GM12878 (cell line): ENCODE measurements at regions not wholly inside any gene's neighbourhood (a gene's known extent, or its start where the extent isn't known, plus 50 kb on each side); places are given as distances from the start of the nearest gene placed in this dataset.

Experiments
- ATAC-seq: fragments of 200-7000 bp; cut with Tn5 transposase; 3 replicates; pipeline ENCODE4 v1.9.1; 2020; ENCODE audit warnings: mild to moderate bottlenecking, moderate library complexity
- BruUV-seq: library from RNA; stranded (reverse); fragments of 400-500 nt; replicated peaks from 2 replicates; lab custom pipeline; 2021; lab: Mats Ljungman, UMichigan
- CTCF ChIA-PET: fragments of 300-600 bp; sonication (Branson Sonifier 250); formaldehyde crosslinking; extraction: SDS; loops from one replicate; lab custom pipeline; 2021; ENCODE audit warnings: inconsistent platforms; lab: Yijun Ruan, JAX
- POLR2A ChIA-PET: fragments of 350-600 bp; formaldehyde crosslinking; extraction: SDS; loops from one replicate; lab custom pipeline; 2021; ENCODE audit warnings: inconsistent platforms; lab: Charles Lee
- RAD21 ChIA-PET: fragments of 300-600 bp; sonication (Branson Sonifier 250); formaldehyde crosslinking; loops from one replicate; lab custom pipeline; 2023; ENCODE audit warnings: antibody characterized with exemption; ENCODE audit not compliant: unreplicated experiment; lab: Charles Lee
- SMC1A ChIA-PET: fragments of 300-600 bp; sonication (Branson Sonifier 250); formaldehyde crosslinking; loops from one replicate; lab custom pipeline; 2023; ENCODE audit not compliant: unreplicated experiment, uncharacterized antibody; lab: Charles Lee
- DNase-seq: peaks from one replicate; pipeline ENCODE4 v3.0.0-alpha.2; 2011; ENCODE audit warnings: low read depth, low spot score
- FAIRE-seq: peaks from 3 replicates; lab custom pipeline; 2011; peaks lifted over from hg19 to GRCh38; lab: Jason Lieb, UNC
- H2AFZ ChIP-seq: 2 replicates; pipeline ENCODE4 v1.6.0; 2011; ENCODE audit warnings: low read depth, low read length, control low read depth; ENCODE audit not compliant: control insufficient read depth
- H3K27ac ChIP-seq: 2 replicates; pipeline ENCODE4 v1.5.1; 2011; ENCODE audit warnings: control low read depth; ENCODE audit not compliant: control insufficient read depth, insufficient read depth
- H3K27me3 ChIP-seq, 2 experiments: replicated peaks in 1 of 2; 2 replicates each; pipeline versions ENCODE4 v1.6.0 to v1.6.1; 2011; ENCODE audit warnings: low read length in 1 of 2; ENCODE audit not compliant: control insufficient read depth in 2 of 2, insufficient read depth in 2 of 2
- H3K36me3 ChIP-seq, 2 experiments: 2 replicates each; pipeline ENCODE4 v1.5.1; 2011; ENCODE audit warnings: low read length in 1 of 2; ENCODE audit not compliant: control insufficient read depth in 2 of 2, insufficient read depth in 2 of 2
- H3K4me1 ChIP-seq: 2 replicates; pipeline ENCODE4 v1.6.1; 2011; ENCODE audit warnings: mild to moderate bottlenecking, low read length, moderate library complexity, mixed read lengths; ENCODE audit not compliant: control insufficient read depth, insufficient read depth
- H3K4me2 ChIP-seq: 2 replicates; pipeline ENCODE4 v1.6.0; 2011; ENCODE audit warnings: control low read depth; ENCODE audit not compliant: control insufficient read depth, insufficient read depth
- H3K4me3 ChIP-seq: fragments of 200-600 bp; sonication (generic); 2 replicates; pipeline ENCODE4 v1.5.1; 2016
- H3K79me2 ChIP-seq: 2 replicates; pipeline ENCODE4 v1.6.0; 2011; ENCODE audit warnings: low read length; ENCODE audit not compliant: control insufficient read depth, insufficient read depth
- H3K9ac ChIP-seq: 2 replicates; pipeline ENCODE4 v1.8.0; 2011; ENCODE audit warnings: low read length, control low read depth, mixed read lengths; ENCODE audit not compliant: control insufficient read depth, insufficient read depth
- H3K9me3 ChIP-seq: replicated peaks from 3 replicates; pipeline ENCODE4 v1.5.1; 2011; ENCODE audit warnings: mild to moderate bottlenecking, low read length; ENCODE audit not compliant: control insufficient read depth, insufficient read depth
- H4K20me1 ChIP-seq: 2 replicates; pipeline ENCODE4 v1.6.0; 2011; ENCODE audit not compliant: control insufficient read depth, insufficient read depth
- BMI1 ChIP-seq: fragments of 450-650 bp; IDR thresholded peaks from 2 replicates; pipeline ENCODE4 v1.6.1; 2016; ENCODE audit warnings: mild to moderate bottlenecking, moderate library complexity, borderline replicate concordance
- ESRRA ChIP-seq: IDR thresholded peaks from 2 replicates; pipeline ENCODE4 v1.6.1; 2012; ENCODE audit warnings: mild to moderate bottlenecking, low read length, improper control_type of control experiment
- IKZF1 ChIP-seq: fragments of 450-650 bp; conservative IDR thresholded peaks from 2 replicates; pipeline ENCODE4 v1.6.1; 2017; ENCODE audit warnings: antibody characterized with exemption, mild to moderate bottlenecking
- NBN ChIP-seq: fragments of 450-650 bp; IDR thresholded peaks from 2 replicates; pipeline ENCODE4 v1.6.1; 2016
- POLR2AphosphoS5 ChIP-seq: IDR thresholded peaks from 2 replicates; pipeline ENCODE4 v1.6.1; 2011; ENCODE audit warnings: mild to moderate bottlenecking, low read length, inconsistent platforms
- SMAD5 ChIP-seq: IDR thresholded peaks from 2 replicates; pipeline ENCODE4 v1.6.1; 2016; ENCODE audit warnings: antibody characterized with exemption, low read depth
- TCF12 ChIP-seq: IDR thresholded peaks from 2 replicates; pipeline ENCODE4 v1.6.1; 2011; ENCODE audit warnings: low read depth, mild to moderate bottlenecking, low read length
- YY1 ChIP-seq: IDR thresholded peaks from 2 replicates; pipeline ENCODE4 v1.6.1; 2011; ENCODE audit warnings: low read depth, mild to moderate bottlenecking, low read length
- ZBTB4 ChIP-seq: fragments of 450-650 bp; formaldehyde crosslinking; IDR thresholded peaks from 2 replicates; pipeline ENCODE4 v1.4.0; 2022; ENCODE audit warnings: mild to moderate bottlenecking, moderate library complexity
- ZNF207 ChIP-seq: fragments of 450-650 bp; IDR thresholded peaks from 2 replicates; pipeline ENCODE4 v1.6.1; 2014; ENCODE audit warnings: antibody characterized with exemption, mild to moderate bottlenecking, borderline replicate concordance
- WGBS: methylation state at CpG from one replicate; pipeline ENCODE4 v1.1.6; 2016; ENCODE audit warnings: low lambda C conversion rate; ENCODE audit not compliant: insufficient replicate concordance, insufficient coverage; ENCODE audit errors: missing lambda C conversion rate; 5-methylcytosine and 5-hydroxymethylcytosine counted together
- in situ Hi-C: fragments of 300-500 bp; cut with MboI; formaldehyde crosslinking; loops from 9 replicates; pipeline ENCODE4 v1.14.3; 2018; ENCODE audit warnings: mixed read lengths
- intact Hi-C: fragments of 100-400 bp; cut with micrococcal nuclease; formaldehyde crosslinking; loops from one replicate; pipeline ENCODE4 v1.14.2; 2022; ENCODE audit not compliant: unreplicated experiment

GRCh38 chr9:104339692-104340091, 164.4 kb upstream of the OR13F1 start (continued):
- TF ChIP-seq NBN: no peak
- no peak for TF ChIP-seq ZBTB4 (CRISPR knock-in tag)
- TF ChIP-seq BMI1: no peak
- TF ChIP-seq ESRRA: no peak
- TF ChIP-seq, all 136 proteins: peak for 0

- CTCF ChIA-PET: no interaction called here
- H3K27ac ChIP-seq: no peak overlapping the region
- H3K36me3 ChIP-seq: no peaks in the 10 kb centered on the region
- FAIRE-seq: no peak
- no peaks in the 10 kb centered on the region for H3K27me3 ChIP-seq
- POLR2A ChIA-PET: no interaction called here
- H3K79me2 ChIP-seq: no peaks in the 10 kb centered on the region
- DNase-seq: no peak
- SMC1A ChIA-PET: no interaction called here
- H4K20me1 ChIP-seq: no peaks in the 10 kb centered on the region
- H3K9ac ChIP-seq: no peak overlapping the region
- ATAC-seq: no peak
- H3K4me3 ChIP-seq: no peak overlapping the region
- H3K9me3 ChIP-seq: no peaks in the 10 kb centered on the region
- no TSS peak for BruUV-seq
- no peak overlapping the region for H2AFZ ChIP-seq
- RAD21 ChIA-PET: no interaction called here
- WGBS: 29% methylated on average over 3 of the region's 3 CpGs
- no peaks in the 10 kb centered on the region for H3K4me1 ChIP-seq
- intact Hi-C loops: no loop called here
- in situ Hi-C loops: no loop called here
- no peak for TF ChIP-seq ZNF207
- TF ChIP-seq YY1: no peak
- no peak for TF ChIP-seq POLR2AphosphoS5
- TF ChIP-seq IKZF1: no peak
- no peak for TF ChIP-seq SMAD5
- no peak for TF ChIP-seq TCF12
- H3K4me2 ChIP-seq: no peak overlapping the region
Observed at GRCh38 chr9:104342552-104342951, 161.5 kb upstream of the OR13F1 start.
